Ishikawa (cell line): ENCODE measurements at regions not wholly inside any gene's neighbourhood (a gene's known extent, or its start where the extent isn't known, plus 50 kb on each side); places are given as distances from the start of the nearest gene placed in this dataset.

Source experiments
- CEBPB ChIP-seq: IDR thresholded peaks from 2 replicates; pipeline ENCODE4 v1.6.1; 2012
- CREB1 ChIP-seq: IDR thresholded peaks from 2 replicates; pipeline ENCODE4 v1.6.1; 2012; ENCODE audit warnings: low read depth
- EGR1 ChIP-seq: IDR thresholded peaks from 2 replicates; pipeline ENCODE4 v1.6.1; 2012
- EP300 ChIP-seq: IDR thresholded peaks from 2 replicates; pipeline ENCODE4 v1.6.1; 2012; ENCODE audit warnings: borderline replicate concordance
- FOXM1 ChIP-seq: IDR thresholded peaks from 2 replicates; pipeline ENCODE4 v1.6.1; 2012; ENCODE audit warnings: low read depth, borderline replicate concordance
- NFIC ChIP-seq: IDR thresholded peaks from 2 replicates; pipeline ENCODE4 v1.6.1; 2012
- RAD21 ChIP-seq: IDR thresholded peaks from 2 replicates; pipeline ENCODE4 v1.6.1; 2012; ENCODE audit warnings: low read depth
- TAF1 ChIP-seq: IDR thresholded peaks from 2 replicates; pipeline ENCODE4 v1.6.1; 2012; ENCODE audit warnings: low read depth, mild to moderate bottlenecking
- TCF12 ChIP-seq: IDR thresholded peaks from 2 replicates; pipeline ENCODE4 v1.6.1; 2012; ENCODE audit warnings: low read depth
- TEAD4 ChIP-seq: IDR thresholded peaks from 2 replicates; pipeline ENCODE4 v1.6.1; 2012
- YY1 ChIP-seq: IDR thresholded peaks from 2 replicates; pipeline ENCODE4 v1.6.1; 2012; ENCODE audit warnings: low read depth
- ZBTB7A ChIP-seq: IDR thresholded peaks from 2 replicates; pipeline ENCODE4 v1.6.1; 2012; ENCODE audit warnings: low read depth
- TF ChIP-seq, protein P1 (sequence below): IDR thresholded peaks from 2 replicates; pipeline ENCODE4 v1.6.1; 2012
- TF ChIP-seq, protein P2 (sequence below): IDR thresholded peaks from 2 replicates; pipeline ENCODE4 v1.6.1; 2012; ENCODE audit warnings: low read depth, mild to moderate bottlenecking
- TF ChIP-seq, protein P3 (sequence below): IDR thresholded peaks from 2 replicates; pipeline ENCODE4 v1.6.1; 2012

DNA sequence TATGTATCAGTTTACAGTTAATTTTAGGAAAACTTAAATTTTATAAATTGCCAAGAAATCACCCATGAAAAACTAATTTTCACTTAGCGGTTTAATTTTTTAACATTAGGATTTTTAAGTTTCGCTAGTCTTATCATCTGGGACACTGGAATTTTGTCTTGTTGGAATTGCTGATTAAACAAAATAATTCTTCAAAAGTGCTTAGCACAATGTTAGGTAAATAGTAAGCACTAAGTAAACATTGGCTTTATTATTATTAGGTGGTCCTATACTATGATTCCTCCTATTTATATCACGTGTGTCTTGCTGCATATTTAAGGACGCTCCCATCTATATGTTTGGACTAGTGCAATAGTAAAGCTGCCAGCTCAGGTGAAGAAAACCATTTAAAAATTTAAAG lies 54.6 kb upstream of the MAP4K3 start:
- TF ChIP-seq RAD21 (no peak), NFIC (no peak), TEAD4 (no peak)
- TF ChIP-seq, protein P1, sequence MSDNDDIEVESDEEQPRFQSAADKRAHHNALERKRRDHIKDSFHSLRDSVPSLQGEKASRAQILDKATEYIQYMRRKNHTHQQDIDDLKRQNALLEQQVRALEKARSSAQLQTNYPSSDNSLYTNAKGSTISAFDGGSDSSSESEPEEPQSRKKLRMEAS: no peak

DNA sequence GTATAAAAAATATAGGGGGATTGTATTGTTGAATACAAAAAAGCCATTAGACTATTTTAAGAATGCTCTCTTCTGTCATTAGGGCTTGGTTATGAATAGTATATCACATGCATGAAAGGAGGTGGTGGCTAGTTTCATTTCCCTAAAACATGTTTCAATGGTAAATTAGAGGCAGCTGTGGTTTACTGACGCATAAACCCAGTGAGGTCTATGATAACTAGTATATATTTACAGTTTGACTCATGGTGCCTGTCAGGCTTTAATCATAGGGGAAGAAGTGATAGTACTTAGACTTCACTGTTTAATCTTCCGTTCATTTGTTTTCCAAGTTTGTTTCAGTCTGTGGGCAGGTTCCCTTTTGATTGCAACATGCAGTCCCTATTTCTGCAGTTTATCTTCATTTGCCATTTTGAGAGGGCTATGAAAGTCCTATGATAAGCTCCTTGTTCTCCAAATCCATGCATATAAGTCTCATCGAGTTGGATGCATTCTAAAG lies 55.1 kb upstream of the MAP4K3 start:
- no peak for TF ChIP-seq TEAD4
- TF ChIP-seq TAF1: no peak
- no peak for TF ChIP-seq YY1
- TF ChIP-seq NFIC: no peak
- no peak for TF ChIP-seq FOXM1
- TF ChIP-seq, protein P2, sequence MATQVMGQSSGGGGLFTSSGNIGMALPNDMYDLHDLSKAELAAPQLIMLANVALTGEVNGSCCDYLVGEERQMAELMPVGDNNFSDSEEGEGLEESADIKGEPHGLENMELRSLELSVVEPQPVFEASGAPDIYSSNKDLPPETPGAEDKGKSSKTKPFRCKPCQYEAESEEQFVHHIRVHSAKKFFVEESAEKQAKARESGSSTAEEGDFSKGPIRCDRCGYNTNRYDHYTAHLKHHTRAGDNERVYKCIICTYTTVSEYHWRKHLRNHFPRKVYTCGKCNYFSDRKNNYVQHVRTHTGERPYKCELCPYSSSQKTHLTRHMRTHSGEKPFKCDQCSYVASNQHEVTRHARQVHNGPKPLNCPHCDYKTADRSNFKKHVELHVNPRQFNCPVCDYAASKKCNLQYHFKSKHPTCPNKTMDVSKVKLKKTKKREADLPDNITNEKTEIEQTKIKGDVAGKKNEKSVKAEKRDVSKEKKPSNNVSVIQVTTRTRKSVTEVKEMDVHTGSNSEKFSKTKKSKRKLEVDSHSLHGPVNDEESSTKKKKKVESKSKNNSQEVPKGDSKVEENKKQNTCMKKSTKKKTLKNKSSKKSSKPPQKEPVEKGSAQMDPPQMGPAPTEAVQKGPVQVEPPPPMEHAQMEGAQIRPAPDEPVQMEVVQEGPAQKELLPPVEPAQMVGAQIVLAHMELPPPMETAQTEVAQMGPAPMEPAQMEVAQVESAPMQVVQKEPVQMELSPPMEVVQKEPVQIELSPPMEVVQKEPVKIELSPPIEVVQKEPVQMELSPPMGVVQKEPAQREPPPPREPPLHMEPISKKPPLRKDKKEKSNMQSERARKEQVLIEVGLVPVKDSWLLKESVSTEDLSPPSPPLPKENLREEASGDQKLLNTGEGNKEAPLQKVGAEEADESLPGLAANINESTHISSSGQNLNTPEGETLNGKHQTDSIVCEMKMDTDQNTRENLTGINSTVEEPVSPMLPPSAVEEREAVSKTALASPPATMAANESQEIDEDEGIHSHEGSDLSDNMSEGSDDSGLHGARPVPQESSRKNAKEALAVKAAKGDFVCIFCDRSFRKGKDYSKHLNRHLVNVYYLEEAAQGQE: no peak
- TF ChIP-seq CREB1: no peak
- no peak for TF ChIP-seq RAD21
- TF ChIP-seq, protein P3, sequence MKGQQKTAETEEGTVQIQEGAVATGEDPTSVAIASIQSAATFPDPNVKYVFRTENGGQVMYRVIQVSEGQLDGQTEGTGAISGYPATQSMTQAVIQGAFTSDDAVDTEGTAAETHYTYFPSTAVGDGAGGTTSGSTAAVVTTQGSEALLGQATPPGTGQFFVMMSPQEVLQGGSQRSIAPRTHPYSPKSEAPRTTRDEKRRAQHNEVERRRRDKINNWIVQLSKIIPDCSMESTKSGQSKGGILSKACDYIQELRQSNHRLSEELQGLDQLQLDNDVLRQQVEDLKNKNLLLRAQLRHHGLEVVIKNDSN: no peak
- no peak for TF ChIP-seq ZBTB7A
- no peak for TF ChIP-seq TCF12
- no peak for TF ChIP-seq CEBPB
- TF ChIP-seq EGR1: no peak
- TF ChIP-seq, protein P1: no peak
- TF ChIP-seq EP300: no peak

DNA sequence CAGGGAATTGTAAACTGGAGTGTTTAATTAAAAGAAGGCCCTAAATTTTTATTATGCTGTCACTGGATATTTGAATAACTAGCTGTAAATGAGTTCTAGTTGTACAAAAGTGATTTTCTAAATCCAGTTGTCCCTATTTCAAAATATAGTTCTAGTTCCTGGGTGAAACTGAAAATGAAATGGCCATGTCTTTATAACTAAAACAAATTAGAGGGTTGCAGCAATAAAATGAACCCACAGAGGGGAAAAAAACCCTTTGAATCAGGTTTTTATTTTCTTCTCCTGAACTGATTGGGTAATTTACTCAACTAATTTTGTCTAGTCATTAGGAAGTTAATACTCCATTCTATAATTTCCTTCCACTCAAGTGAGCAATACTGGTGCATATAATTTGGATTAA lies 55.6 kb upstream of the MAP4K3 start:
- TF ChIP-seq CREB1: no peak
- TF ChIP-seq TEAD4: no peak
- TF ChIP-seq, protein P2: no peak

DNA sequence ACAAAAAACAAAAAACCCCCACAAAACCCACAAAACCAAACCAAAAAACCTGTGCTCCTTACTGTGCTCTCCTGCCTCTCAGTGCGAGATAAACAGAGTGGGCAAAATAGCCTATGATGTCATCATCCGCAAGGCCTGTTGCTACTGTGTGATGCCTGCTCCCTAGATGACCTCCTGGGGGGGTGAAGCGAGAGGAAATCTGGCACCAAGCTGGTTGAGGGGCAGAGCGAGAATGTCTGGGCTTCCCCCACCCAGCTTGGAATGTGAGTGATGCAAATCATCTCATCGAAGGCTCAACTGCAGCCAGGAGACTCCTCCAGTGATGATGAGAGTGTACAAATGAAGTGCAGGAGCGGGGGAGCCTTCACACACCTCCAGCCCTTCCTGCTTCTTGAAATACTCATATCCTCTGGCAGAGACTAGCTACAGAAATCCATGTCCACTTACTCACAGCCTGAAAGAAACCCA lies 57.7 kb upstream of the MAP4K3 start:
- TF ChIP-seq EP300 (no peak), FOXM1 (no peak), TEAD4 (no peak), RAD21 (no peak), TAF1 (no peak), EGR1 (no peak), ZBTB7A (no peak)

DNA sequence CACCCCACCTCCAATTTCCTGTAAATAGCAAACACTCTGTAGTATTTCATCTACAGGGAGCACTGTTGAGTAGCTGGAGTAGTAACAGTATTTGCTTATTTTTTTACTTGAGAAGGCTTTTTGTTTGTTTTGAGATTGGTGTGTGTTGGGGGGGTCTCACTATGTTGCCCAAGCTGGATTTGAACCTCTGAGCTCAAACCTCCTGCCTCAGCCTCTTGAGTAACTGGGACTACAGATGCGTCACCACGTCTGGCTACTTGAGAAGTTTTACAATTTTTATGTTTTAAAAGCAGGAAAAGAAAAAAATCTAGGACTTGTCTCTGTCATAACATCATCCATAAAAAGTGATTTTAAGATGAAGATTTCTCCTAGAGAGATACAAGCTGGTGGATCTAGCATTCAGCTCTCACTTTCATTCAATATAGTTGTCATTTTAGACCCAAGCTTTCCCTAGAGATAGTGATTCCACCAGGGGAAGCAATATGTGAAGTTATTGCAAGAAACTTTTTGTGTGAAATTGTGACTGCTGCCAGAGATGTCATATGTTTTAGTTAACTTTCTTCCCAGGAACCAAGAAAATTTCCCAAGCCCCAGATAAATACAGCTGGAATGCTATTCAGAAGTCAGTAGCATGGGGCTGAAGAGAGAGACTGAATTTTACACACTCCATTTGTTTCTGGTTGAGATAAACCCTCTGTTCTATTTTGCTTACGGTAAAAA lies 60.2 kb upstream of the MAP4K3 start:
- TF ChIP-seq CEBPB (no peak), TCF12 (no peak), ZBTB7A (no peak), FOXM1 (no peak), EGR1 (no peak), NFIC (no peak), CREB1 (no peak), EP300 (no peak)
- TF ChIP-seq, protein P3: no peak

DNA sequence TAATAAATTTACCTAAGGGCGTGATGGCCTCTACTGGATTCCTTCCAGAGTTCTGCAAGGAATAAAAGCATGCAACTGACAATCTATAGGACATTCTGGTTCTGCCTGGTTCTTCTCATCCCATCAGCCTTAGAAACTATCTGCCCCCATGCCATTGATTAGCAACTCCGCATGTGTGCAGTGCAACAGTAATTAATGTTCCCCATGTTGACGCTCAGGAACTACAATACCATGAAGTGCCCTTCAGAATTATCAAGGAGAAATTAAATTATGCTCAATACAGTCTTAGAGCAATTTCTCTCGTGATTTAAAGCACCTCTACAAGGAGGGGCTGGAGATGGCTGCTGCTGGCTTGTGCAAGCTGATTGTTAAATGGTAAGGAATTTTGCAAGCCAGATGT lies 61.7 kb upstream of the MAP4K3 start:
- TF ChIP-seq EP300: no peak
- TF ChIP-seq NFIC: no peak
- TF ChIP-seq ZBTB7A: no peak
- no peak for TF ChIP-seq RAD21
- TF ChIP-seq FOXM1: no peak
- TF ChIP-seq, protein P3: no peak
